ENCODE measurements at regions not wholly inside any gene's neighbourhood (a gene's known extent, or its start where the extent isn't known, plus 50 kb on each side); places are given as distances from the start of the nearest gene placed in this dataset.

GRCh38 chr20:51994751-51995417, 192.6 kb upstream of the SALL4 start:
- no peak for TF ChIP-seq CTCF (IDR thresholded peaks at IDR 0.05; ENCODE audit: low read depth, low read length)
- ChIA-PET CTCF (interaction anchor here (0.6 kb wide), 1 partner anchor 18 kb away, joined by 3 read pairs; no protein-coding TSS in a partner anchor), POLR2A (no interaction called here)
- no peaks in the 10 kb centered on the region for H3K27me3 ChIP-seq (ENCODE audit: control insufficient read depth, insufficient read depth, low read length)
- no peaks in the 10 kb centered on the region for H3K9me3 ChIP-seq (ENCODE audit: control insufficient read depth, insufficient read depth, low read length)
- no peak overlapping the region for H3K4me3 ChIP-seq (ENCODE audit: low read depth, low read length)
- no peak overlapping the region for H3K27ac ChIP-seq (ENCODE audit: low read depth, low read length)
- no peak for DNase-seq (ENCODE audit: low read depth, low spot score)

GRCh38 chr20:51987812-51988211, 185.5 kb upstream of the SALL4 start:
- DNase-seq (ENCODE audit: low read depth, low spot score) = no peak
- Histone ChIP-seq H3K9me3 (ENCODE audit: control insufficient read depth, insufficient read depth, low read length) (no peaks in the 10 kb centered on the region), H3K27ac (ENCODE audit: low read depth, low read length) (no peak overlapping the region), H3K4me3 (ENCODE audit: low read depth, low read length) (no peak overlapping the region), H3K27me3 (ENCODE audit: control insufficient read depth, insufficient read depth, low read length) (no peaks in the 10 kb centered on the region)
- ChIA-PET CTCF (interaction anchor here (0.6 kb wide), 1 partner anchor 347 kb away, joined by 3 read pairs; no protein-coding TSS in a partner anchor), POLR2A (no interaction called here)
- TF ChIP-seq CTCF (IDR thresholded peaks at IDR 0.05; ENCODE audit: low read depth, low read length) = no peak

GRCh38 chr20:51985013-51985415, 182.7 kb upstream of the SALL4 start:
- CTCF ChIA-PET = interaction anchor here (1.0 to 2.2 kb wide), 4 partner anchors 17 to 98 kb away, joined by 3 to 5 read pairs (median 4); no protein-coding TSS in a partner anchor
- Histone ChIP-seq H3K27ac (ENCODE audit: low read depth, low read length) (peak overlapping the region; percentile 73), H3K4me3 (ENCODE audit: low read depth, low read length) (no peak overlapping the region), H3K27me3 (ENCODE audit: control insufficient read depth, insufficient read depth, low read length) (no peaks in the 10 kb centered on the region), H3K9me3 (ENCODE audit: control insufficient read depth, insufficient read depth, low read length) (no peaks in the 10 kb centered on the region)
- no peak for TF ChIP-seq CTCF (IDR thresholded peaks at IDR 0.05; ENCODE audit: low read depth, low read length)
- POLR2A ChIA-PET = interaction anchor here (0.6 to 1.1 kb wide), 2 partner anchors 28 to 47 kb away, joined by 3 to 4 read pairs; no protein-coding TSS in a partner anchor
- peak; percentile 81 for DNase-seq (ENCODE audit: low read depth, low spot score)

- POLR2A ChIA-PET = no interaction called here
- H3K4me3 ChIP-seq (ENCODE audit: low read depth, low read length) = no peak overlapping the region
These were observed 178.0 kb upstream of the SALL4 start for GRCh38 chr20:51980277-51980676.

More at GRCh38 chr20:51980277-51980676, 178.0 kb upstream of the SALL4 start:
- CTCF ChIA-PET = interaction anchor here (1.1 to 2.5 kb wide), 2 partner anchors 14 to 181 kb away, joined by 9 to 12 read pairs; no protein-coding TSS in a partner anchor
- TF ChIP-seq CTCF (IDR thresholded peaks at IDR 0.05; ENCODE audit: low read depth, low read length) = no peak
- no peaks in the 10 kb centered on the region for H3K27me3 ChIP-seq (ENCODE audit: control insufficient read depth, insufficient read depth, low read length)
- no peak for DNase-seq (ENCODE audit: low read depth, low spot score)
- no peak overlapping the region for H3K27ac ChIP-seq (ENCODE audit: low read depth, low read length)
- peaks cover 11% of the 10 kb centered on the region for H3K9me3 ChIP-seq (ENCODE audit: control insufficient read depth, insufficient read depth, low read length)
